Left hindlimb (tissue), 1 donor: ENCODE measurements at regions not wholly inside any gene's neighbourhood (a gene's known extent, or its start where the extent isn't known, plus 50 kb on each side); places are given as distances from the start of the nearest gene placed in this dataset.
"Not testable (repeated sequence)": the region's sequence is repeated elsewhere in the genome, so short reads cannot be mapped to it uniquely, and the experiment has no call there.

Source experiments
- DNase-seq: peaks from one replicate; pipeline ENCODE4 v3.0.0-alpha.2; 2018

GRCh38 chr1:199553104-199553503 is 474.4 kb upstream of the NR5A2 start:
- no peak for DNase-seq

GRCh38 chr1:199561334-199561733 is 466.2 kb upstream of the NR5A2 start:
- DNase-seq: no peak

- DNase-seq: no peak
Observed at GRCh38 chr1:199573047-199573446, 454.5 kb upstream of the NR5A2 start.

DNA sequence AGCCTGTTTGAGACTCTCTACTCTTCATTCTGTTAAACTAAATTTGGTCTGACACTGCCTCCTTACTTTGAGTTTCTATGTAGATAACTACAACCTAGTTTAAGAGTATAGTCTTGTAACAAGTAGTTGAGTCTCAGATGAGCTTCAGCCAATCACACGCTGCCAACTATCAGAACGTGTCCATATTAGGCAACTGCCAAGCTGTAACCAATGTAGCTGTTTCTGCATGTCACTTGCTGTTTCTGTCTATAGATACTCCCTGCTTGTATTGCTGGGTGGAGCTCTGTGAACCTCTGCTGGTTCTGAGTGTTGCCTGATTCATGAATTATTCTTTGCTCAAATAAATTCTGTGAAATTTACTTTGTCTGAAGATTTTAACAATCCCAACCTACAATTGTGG is 452.6 kb upstream of the NR5A2 start:
- no peak for DNase-seq

- no peak for DNase-seq
Observed at GRCh38 chr1:199580300-199580699, 447.2 kb upstream of the NR5A2 start.

DNA sequence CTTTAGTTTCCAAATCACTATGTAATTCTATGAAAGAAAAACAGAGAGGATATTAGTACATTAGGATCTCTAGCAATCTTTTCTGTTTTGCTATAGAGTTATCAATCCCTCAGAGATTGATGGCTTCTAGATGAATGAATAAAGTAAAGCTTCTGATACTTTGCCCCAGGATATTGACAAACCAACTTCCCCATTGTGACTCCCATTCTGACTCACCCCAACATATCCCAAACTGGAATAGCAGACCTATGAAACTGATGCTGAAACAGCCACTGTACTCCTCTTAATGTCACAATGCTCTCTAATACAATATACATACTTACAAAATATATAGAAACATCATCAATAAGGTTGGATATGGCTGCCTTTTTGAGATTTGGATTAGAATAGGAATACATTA is 442.1 kb upstream of the NR5A2 start:
- DNase-seq: no peak

- no peak for DNase-seq
Observed at GRCh38 chr1:199590708-199591107, 436.8 kb upstream of the NR5A2 start.

GRCh38 chr1:199591468-199591867 is 436.0 kb upstream of the NR5A2 start:
- no peak for DNase-seq

DNA sequence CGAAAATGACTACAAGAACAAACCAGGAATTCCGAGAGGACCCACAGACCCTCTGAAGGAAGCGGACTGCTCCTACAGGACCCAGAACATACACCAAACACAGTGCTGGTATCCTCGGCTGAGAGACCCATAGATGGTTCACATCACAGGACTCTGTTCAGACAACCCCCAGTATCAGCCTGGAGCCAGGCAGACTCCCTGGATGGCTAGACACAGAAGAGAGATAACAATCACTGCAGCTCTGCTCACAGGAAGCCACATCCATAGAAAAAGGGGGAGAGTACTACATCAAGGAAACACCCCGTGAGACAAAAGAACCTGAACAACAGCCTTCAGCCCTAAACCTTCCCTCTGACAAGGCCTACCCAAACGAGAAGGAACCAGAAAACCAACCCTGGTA is 434.0 kb upstream of the NR5A2 start:
- no peak for DNase-seq

- not testable (repeated sequence) for DNase-seq
Observed at GRCh38 chr1:199596448-199596847, 431.1 kb upstream of the NR5A2 start.

GRCh38 chr1:199597152-199597551 is 430.4 kb upstream of the NR5A2 start:
- no peak for DNase-seq

DNA sequence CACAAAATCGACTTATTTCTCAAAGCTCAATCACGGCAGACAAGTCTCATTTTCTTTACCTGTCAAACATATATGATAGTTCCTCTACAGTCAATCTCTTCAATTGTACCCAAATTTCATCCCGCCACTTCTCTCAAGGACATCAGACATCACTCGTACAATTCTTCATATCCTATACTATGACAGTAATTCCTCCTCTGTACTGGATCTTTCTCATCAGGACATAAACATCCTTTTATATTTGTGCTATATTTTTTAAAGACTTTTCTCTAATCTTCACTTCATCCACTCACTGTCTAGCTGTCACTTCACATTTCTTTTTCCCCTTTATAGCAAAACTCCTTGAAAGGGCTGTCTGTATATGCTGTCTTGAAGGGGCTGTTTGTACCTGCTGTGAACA is 419.1 kb upstream of the NR5A2 start:
- DNase-seq: no peak

DNA sequence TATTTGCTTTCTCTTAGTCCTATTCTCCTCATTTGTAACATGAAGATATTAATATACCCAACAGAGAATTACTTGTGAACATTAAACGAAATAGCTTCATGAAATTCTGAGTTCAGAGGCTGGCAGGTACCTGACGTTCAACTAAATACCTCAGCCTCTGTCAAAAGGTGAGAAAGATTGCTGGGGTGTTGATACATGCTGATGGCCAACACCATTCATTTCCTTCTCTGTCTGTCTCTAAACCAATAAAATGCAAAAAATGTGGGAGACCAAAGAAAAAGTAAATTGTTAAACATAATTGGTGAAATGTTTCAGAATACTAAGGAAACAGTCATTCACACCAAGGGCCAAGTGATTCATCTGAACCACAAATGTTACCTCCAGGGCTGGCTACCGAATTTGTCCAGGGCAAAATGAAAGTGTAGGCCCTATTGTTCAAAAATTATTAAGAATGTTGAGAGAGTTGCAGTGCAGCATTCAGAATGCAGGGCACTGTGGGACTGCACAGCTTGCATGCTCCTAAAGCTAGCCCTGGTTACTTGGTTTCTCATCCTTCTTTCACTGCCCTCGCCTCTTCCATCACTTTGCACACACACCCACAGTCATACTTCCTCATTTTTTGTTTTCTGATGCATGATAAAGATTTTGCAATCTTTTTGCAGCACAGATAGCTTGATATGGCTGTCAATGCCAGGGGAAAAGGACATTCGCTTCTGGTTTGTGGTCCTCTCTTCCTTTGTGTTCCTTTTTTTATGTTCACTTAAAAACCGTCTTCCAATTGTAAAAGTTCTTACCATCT is 414.3 kb upstream of the NR5A2 start:
- DNase-seq: no peak

DNA sequence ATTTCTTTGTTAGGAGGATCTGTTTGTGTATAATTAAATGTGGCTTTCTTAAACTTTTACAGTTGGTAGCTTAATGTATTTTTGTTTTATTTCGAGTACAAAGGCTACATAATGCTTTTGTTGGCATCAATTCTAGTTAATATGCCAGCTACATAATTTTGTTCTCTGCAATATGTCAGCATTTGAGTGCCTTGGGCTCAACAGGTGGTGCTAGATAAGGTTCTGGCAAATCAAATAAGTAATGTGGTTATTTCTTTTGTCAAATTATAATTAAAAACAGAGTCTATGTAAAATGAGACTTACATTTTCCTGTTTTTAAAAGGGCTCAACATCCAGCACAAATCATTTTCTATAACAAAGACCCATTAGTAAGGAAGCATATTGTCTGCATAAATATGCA is 410.6 kb upstream of the NR5A2 start:
- DNase-seq: no peak

GRCh38 chr1:199619223-199619622 is 408.3 kb upstream of the NR5A2 start:
- no peak for DNase-seq

DNA sequence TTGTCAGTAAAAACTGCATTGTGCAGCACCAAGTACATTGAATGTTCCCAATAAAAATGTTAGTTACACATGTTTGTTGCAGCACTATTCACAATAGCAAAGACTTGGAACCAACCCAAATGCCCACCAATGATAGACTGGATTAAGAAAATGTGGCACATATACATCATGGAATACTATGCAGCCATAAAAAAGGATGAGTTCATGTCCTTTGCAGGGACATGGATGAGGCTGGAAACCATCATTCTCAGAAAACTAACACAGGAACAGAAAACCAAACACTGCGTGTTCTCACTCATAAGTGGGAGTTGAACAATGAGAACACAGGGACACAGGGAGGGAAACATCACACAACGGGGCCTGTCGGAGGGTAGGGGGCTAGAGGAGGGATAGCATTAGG is 401.3 kb upstream of the NR5A2 start:
- not testable (repeated sequence) for DNase-seq

GRCh38 chr1:199629624-199630023 is 397.9 kb upstream of the NR5A2 start:
- no peak for DNase-seq

- DNase-seq: no peak
Observed at GRCh38 chr1:199639453-199639852, 388.1 kb upstream of the NR5A2 start.

DNA sequence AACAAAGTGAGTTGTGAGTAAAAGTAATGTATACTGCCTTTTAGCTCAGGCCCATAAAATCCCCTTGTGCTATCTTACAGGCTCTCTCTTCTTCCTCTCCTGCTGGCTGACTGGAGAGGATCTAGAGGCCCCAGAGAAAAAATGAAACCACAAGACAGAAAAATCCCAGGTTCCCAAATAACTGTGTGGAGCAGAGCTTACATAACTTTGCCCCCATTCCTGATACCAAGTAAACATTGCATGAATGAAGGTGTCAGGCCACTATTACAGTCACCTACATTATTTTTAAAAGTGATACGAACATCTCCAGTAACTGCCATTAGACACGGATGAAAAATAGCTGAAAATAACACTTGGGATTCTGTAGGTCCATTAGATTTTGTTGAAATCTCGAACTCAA is 386.0 kb upstream of the NR5A2 start:
- DNase-seq: no peak

DNA sequence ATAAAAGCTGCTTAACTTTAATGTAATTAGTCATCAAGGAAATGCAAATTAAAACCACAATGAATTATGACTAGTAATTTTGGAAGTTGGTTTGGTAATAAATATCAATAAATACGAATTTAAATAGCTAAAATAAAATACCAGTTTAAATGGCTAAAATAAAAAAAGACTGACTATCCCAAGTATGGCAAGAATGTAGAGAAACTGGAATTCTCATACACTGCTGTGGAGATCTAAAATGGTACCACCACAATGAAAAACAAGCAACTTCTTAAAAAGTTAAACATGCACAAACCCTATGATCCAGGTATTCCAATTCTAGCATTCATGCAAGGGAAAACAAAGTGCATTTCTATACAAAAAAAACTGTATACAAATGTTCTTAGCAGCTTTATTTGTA is 382.6 kb upstream of the NR5A2 start:
- no peak for DNase-seq

GRCh38 chr1:199646761-199647160 is 380.7 kb upstream of the NR5A2 start:
- DNase-seq: no peak

- DNase-seq: no peak
Observed at GRCh38 chr1:199657449-199657848, 370.1 kb upstream of the NR5A2 start.

DNA sequence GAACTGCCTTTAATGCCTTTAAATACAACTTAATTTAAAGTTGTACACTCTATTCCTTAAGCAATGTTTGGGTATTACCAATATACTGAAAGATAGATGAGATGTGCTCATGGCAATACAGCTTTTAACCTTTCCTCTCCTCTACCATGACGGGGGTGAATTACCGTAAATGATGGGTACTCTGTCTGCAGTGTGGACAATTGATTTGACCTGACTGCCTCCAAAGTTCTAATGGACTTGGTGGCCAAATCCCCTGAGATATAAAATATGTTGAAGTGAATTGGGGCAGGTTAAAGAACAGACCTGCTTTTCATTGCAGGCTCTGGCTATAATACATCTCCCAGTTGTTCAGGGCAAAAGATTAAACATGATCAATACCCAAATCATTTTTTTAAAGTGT is 367.4 kb upstream of the NR5A2 start:
- DNase-seq: no peak

GRCh38 chr1:199665371-199665770 is 362.1 kb upstream of the NR5A2 start:
- DNase-seq: no peak

DNA sequence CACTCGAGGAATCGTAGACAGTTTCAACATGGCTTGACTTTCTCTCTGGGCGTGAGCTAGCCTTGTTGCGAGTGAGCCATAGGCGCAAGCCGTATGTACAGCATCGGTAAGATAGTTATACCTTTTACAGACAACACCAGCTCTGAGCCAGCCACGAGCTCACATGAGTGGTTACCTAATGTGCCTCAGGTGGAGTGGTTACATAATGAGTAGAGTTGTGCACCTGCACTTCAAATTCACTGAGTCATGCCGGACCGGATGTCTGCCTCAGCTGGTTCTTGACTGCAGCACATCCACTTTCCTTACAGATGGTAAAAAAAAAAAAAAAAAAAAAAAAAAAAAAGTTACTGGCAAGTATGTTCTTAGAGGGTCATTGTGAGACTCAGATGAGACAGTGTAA is 360.4 kb upstream of the NR5A2 start:
- DNase-seq: no peak
